ENCODE measurements at regions not wholly inside any gene's neighbourhood (a gene's known extent, or its start where the extent isn't known, plus 50 kb on each side); places are given as distances from the start of the nearest gene placed in this dataset.

DNA sequence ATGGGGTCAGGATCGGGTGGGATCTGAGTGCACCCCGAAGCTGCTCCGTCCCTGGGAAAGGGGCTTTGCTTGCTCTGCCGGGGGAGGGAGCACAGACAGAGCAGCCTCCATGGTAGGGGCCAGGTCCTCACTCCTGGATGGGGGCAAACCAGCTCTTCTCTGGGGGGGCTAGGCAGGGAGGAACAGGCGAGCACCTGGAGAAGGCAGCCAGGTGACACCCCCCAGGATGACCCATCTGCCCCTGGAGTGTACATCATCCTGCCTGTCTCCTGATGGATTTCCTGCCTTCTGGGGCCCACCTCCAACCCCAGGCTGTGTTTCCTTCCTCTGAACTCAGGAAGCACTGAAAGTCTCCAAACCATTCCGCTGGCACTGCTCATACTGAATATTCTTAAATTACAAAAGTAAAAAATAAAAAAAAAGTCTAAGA lies 248.0 kb downstream of the RHOU start (continued):
- TF ChIP-seq, protein P1, sequence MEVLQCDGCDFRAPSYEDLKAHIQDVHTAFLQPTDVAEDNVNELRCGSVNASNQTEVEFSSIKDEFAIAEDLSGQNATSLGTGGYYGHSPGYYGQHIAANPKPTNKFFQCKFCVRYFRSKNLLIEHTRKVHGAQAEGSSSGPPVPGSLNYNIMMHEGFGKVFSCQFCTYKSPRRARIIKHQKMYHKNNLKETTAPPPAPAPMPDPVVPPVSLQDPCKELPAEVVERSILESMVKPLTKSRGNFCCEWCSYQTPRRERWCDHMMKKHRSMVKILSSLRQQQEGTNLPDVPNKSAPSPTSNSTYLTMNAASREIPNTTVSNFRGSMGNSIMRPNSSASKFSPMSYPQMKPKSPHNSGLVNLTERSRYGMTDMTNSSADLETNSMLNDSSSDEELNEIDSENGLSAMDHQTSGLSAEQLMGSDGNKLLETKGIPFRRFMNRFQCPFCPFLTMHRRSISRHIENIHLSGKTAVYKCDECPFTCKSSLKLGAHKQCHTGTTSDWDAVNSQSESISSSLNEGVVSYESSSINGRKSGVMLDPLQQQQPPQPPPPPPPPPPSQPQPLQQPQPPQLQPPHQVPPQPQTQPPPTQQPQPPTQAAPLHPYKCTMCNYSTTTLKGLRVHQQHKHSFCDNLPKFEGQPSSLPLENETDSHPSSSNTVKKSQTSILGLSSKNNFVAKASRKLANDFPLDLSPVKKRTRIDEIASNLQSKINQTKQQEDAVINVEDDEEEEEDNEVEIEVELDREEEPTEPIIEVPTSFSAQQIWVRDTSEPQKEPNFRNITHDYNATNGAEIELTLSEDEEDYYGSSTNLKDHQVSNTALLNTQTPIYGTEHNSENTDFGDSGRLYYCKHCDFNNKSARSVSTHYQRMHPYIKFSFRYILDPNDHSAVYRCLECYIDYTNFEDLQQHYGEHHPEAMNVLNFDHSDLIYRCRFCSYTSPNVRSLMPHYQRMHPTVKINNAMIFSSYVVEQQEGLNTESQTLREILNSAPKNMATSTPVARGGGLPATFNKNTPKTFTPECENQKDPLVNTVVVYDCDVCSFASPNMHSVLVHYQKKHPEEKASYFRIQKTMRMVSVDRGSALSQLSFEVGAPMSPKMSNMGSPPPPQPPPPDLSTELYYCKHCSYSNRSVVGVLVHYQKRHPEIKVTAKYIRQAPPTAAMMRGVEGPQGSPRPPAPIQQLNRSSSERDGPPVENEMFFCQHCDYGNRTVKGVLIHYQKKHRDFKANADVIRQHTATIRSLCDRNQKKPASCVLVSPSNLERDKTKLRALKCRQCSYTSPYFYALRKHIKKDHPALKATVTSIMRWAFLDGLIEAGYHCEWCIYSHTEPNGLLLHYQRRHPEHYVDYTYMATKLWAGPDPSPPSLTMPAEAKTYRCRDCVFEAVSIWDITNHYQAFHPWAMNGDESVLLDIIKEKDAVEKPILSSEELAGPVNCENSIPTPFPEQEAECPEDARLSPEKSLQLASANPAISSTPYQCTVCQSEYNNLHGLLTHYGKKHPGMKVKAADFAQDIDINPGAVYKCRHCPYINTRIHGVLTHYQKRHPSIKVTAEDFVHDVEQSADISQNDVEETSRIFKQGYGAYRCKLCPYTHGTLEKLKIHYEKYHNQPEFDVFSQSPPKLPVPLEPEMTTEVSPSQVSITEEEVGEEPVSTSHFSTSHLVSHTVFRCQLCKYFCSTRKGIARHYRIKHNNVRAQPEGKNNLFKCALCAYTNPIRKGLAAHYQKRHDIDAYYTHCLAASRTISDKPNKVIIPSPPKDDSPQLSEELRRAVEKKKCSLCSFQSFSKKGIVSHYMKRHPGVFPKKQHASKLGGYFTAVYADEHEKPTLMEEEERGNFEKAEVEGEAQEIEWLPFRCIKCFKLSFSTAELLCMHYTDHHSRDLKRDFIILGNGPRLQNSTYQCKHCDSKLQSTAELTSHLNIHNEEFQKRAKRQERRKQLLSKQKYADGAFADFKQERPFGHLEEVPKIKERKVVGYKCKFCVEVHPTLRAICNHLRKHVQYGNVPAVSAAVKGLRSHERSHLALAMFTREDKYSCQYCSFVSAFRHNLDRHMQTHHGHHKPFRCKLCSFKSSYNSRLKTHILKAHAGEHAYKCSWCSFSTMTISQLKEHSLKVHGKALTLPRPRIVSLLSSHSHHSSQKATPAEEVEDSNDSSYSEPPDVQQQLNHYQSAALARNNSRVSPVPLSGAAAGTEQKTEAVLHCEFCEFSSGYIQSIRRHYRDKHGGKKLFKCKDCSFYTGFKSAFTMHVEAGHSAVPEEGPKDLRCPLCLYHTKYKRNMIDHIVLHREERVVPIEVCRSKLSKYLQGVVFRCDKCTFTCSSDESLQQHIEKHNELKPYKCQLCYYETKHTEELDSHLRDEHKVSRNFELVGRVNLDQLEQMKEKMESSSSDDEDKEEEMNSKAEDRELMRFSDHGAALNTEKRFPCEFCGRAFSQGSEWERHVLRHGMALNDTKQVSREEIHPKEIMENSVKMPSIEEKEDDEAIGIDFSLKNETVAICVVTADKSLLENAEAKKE (CRISPR knock-in tag; IDR thresholded peaks at IDR 0.05), result no peak
- TF ChIP-seq POLR2AphosphoS5 (IDR thresholded peaks at IDR 0.05; ENCODE audit: low read depth) (no peak), CREB1 (CRISPR knock-in tag; IDR thresholded peaks at IDR 0.05; ENCODE audit: low read depth) (no peak), EZH2phosphoT487 (IDR thresholded peaks at IDR 0.05; ENCODE audit: unreplicated experiment) (no peak), STAT1 (IDR thresholded peaks at IDR 0.05; ENCODE audit: unreplicated experiment) (no peak), JUNB (IDR thresholded peaks at IDR 0.05; ENCODE audit: unreplicated experiment) (no peak), EZH2 (IDR thresholded peaks at IDR 0.05; ENCODE audit: low read depth, unreplicated experiment) (no peak)
- TF ChIP-seq, protein P2, sequence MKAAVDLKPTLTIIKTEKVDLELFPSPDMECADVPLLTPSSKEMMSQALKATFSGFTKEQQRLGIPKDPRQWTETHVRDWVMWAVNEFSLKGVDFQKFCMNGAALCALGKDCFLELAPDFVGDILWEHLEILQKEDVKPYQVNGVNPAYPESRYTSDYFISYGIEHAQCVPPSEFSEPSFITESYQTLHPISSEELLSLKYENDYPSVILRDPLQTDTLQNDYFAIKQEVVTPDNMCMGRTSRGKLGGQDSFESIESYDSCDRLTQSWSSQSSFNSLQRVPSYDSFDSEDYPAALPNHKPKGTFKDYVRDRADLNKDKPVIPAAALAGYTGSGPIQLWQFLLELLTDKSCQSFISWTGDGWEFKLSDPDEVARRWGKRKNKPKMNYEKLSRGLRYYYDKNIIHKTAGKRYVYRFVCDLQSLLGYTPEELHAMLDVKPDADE (IDR thresholded peaks at IDR 0.05), result no peak
- TF ChIP-seq, protein P3, sequence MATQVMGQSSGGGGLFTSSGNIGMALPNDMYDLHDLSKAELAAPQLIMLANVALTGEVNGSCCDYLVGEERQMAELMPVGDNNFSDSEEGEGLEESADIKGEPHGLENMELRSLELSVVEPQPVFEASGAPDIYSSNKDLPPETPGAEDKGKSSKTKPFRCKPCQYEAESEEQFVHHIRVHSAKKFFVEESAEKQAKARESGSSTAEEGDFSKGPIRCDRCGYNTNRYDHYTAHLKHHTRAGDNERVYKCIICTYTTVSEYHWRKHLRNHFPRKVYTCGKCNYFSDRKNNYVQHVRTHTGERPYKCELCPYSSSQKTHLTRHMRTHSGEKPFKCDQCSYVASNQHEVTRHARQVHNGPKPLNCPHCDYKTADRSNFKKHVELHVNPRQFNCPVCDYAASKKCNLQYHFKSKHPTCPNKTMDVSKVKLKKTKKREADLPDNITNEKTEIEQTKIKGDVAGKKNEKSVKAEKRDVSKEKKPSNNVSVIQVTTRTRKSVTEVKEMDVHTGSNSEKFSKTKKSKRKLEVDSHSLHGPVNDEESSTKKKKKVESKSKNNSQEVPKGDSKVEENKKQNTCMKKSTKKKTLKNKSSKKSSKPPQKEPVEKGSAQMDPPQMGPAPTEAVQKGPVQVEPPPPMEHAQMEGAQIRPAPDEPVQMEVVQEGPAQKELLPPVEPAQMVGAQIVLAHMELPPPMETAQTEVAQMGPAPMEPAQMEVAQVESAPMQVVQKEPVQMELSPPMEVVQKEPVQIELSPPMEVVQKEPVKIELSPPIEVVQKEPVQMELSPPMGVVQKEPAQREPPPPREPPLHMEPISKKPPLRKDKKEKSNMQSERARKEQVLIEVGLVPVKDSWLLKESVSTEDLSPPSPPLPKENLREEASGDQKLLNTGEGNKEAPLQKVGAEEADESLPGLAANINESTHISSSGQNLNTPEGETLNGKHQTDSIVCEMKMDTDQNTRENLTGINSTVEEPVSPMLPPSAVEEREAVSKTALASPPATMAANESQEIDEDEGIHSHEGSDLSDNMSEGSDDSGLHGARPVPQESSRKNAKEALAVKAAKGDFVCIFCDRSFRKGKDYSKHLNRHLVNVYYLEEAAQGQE (IDR thresholded peaks at IDR 0.05; ENCODE audit: unreplicated experiment), result no peak

Data from GM23338 (cell line).